T1000 (cell line): ENCODE measurements at regions not wholly inside any gene's neighbourhood (a gene's known extent, or its start where the extent isn't known, plus 50 kb on each side); places are given as distances from the start of the nearest gene placed in this dataset.

ENCODE experiments used
- DNase-seq: peaks from one replicate; lab custom pipeline; 2025; ENCODE audit warnings: mixed read lengths; lab: John Stamatoyannopoulos, UW

DNA sequence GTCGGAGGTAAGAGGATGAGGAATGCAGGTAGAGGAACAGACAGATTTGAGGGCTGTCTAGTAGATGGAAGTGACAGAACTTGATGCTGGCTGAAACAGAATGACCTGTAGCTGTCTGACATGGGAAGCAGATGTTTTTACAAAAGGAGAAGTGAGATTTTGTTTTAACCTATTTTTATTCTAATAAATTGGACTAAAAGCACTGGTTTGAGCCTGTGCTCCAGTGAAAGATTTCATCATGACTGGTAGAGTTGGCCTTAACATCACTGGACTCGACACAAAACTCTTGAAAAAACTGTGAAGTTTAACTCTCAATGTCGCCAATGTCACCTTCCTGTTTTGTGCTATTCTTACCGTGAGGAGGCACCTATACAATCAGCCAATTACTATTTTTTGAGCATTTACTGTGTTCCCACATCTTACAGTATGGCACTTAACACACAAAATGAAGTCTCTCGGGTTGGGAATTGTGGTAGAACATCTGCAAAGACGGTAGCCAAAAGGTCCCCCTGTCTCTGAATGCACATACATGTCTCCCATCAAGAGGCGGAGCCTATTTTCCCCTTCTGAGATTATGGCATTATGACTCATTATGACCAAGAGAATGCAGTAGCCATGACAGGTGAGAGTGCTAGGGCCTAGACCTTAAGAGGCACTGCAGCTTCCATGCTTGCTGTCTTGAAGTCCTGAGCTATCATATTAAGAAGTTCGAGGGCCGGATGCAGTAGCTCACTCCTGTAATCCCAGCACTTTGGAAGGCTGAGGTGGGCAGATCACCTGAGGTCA, 93.2 kb downstream of the FOXF2 start:
- no peak for DNase-seq

DNA sequence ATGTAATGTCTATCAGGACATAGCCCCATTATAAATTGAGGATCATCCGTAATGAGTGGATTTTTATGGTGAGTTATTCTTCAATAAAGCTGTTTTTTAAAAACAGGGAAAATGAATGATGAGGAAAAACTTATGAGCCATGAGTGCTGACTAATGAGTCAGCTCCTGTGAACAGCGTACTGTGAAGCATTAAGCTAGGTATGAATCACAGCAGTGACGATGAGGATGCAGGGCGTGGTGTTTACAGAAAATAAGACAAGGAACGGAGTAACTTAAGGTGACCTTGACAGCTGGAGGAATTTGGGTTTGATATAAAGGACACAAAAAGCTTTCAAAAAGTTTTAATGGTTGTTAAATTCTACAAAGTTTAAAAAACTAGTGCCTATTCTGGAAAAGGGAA, 96.3 kb downstream of the FOXF2 start:
- DNase-seq = peak; percentile 18

DNA sequence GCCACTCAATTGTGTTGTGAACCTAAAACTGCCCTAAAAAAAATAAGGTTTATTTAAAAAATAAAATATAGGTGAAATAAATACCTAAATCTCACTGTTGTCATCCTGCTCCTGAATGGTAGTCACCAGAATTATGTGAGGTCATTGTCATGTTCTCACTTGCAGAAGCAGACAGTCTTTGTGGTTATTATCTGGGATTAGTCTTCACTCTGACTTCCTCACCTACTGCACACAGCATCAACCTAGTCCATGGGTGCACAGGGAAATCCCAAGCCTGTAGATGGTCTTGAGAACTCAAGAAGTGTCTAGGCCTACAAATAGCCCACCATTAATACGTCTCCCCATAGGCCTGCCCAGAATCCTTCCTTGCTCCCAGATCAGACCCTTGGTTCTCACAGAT, 97.0 kb downstream of the FOXF2 start:
- no peak for DNase-seq

DNA sequence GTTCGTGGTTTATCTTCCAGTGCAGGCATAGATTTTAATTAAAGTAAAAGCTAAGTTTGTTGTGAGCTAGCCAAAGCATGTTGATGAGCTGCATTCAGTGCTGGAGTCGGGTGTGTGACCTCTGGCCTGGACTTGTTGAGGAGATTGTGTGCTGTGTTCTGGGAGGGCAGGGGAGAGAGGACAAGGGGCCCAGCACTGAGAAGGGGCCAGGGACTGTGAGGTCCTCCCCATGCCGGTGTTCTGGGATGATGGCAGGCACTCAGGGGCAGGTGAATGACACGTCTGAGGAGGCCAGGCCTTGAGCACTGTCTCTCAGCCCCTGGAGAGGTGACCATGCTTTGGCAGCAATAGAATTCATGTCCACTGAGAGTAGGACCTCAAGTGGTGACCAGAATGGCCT, 97.9 kb downstream of the FOXF2 start:
- DNase-seq = no peak

DNA sequence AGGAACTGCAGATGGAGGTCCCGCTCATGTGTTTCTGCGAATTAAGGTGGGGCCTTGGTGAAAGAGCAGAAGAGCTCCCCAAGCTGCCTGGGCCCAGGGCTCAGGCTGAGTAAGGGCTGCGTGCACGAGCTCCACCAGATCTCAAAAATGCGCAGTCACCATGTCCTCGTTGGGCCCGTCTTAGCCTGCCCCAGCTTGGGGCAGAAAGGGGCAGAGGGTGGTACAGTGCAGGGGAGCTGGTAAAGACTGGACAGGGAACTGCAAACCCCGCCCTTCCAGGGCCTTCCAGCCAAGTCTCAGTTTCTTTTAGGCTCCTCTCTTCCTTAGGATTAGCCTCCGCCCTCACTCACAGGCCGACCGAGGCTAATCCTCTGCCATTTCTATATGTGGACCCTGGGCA, 101.6 kb downstream of the FOXF2 start:
- DNase-seq = no peak

GRCh38 chr6:1491591-1492319, 102.4 kb downstream of the FOXF2 start:
- DNase-seq = no peak

DNA sequence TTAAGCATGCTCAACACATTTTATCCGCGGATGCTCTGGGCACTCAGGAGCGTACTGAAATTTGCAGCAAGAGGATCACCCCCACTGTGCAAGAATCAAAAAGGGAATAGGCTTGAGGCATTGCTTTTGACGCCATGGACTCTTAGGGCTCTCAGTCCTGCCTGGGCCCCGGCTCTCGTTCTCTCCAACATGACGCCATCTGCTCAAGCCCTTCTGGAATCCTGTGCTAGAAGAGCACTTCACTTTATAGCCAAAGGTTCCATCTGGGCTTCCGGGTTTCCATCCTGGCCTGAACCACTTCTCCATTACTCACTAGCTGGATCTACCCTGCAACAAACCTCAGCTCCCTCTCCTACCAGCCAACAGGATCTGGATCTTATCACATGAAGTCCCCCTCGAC, 105.3 kb downstream of the FOXF2 start:
- no peak for DNase-seq

DNA sequence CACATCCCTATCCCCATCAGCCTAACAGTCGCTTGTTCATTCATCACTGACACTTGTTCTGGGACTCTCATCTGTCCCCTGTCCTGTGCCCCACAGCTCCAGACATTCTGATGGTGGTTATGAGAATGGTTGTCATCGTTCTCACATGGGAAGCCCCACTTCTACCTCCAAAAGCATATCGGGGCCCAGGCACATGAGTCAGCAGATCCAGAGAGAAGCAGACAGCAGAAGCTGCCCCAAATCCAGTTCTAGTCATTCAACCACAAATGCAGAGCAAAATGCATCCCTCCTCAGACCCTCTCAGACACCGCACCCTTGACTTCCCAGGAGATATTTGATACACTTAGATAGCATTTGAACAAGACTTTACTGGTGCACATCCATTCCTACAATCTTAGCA, 106.0 kb downstream of the FOXF2 start:
- no peak for DNase-seq

DNA sequence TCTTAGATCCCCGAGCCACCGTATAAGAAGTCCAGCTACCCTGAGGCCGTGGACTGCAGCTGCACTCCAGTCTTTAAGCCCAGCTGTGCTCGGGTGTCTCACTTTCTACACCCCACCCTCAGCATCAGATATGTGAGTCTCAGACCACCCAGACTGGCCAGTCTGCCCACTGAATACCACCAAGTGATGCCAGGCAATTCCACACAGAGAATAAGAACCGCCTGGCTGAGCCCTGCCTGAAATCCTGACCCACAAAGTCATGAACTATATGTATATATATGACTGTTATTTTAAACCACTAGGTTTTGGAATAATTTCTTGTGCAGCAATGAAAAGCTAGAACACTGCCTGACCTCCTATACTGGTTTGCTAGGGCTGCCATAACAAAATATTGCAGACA, 106.7 kb downstream of the FOXF2 start:
- no peak for DNase-seq

DNA sequence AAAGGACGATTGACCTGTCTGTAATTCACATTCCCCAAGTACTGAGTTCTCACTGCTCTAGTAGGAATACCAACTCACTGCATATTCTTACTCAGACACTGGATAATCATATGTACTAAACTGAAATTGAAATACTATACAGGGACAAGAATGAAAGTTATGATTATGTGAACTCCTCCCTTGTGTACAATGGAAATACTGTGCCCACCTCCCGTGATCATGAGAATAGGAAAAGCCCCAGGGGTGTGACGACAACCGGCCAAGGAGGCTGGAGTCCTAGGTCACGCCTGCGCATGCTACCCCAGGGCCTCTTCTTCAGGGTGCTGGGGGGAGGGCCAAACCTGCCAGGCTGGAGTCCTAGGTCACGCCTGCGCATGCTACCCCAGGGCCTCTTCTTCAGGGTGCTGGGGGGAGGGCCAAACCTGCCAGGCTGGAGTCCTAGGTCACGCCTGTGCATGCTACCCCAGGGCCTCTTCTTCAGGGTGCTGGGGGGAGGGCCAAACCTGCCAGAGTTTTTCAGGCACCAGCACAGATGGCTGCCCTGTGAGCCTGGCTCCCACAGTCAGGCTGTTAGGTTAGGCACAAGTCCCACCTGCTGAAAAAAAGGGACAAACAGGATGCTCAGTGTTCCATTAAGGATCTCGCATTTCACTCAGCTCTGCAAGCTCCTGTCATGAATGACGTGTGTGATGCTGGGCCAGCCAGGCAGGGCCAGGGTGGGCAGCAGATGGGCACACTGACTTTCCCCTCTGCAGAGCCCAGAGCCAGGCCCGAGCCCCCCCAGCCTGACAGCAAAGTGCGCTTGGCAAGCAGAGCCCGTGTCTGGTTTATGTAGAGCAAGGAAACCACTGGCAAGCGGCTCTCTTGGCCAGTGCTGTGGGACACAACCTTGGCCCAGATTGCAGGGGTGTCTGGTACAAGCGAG, 107.7 kb downstream of the FOXF2 start:
- DNase-seq = no peak

DNA sequence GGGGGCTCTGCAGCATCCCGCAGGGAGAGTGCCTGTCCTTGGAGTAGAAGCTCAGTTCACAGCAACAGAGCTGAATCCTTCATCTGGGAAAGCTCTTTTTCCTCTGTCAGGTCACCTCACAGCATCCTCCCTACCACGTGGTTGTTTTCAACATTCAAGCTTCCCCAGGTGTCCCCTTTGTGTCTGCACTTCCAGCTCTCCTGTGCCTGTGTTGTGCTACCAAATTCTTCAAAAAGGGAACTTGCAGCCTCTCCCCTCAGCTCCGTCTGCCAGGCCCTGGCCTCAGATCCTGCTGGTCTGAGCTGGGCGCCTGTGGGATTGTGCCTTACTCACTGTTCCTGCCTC, 108.4 kb downstream of the FOXF2 start:
- no peak for DNase-seq

DNA sequence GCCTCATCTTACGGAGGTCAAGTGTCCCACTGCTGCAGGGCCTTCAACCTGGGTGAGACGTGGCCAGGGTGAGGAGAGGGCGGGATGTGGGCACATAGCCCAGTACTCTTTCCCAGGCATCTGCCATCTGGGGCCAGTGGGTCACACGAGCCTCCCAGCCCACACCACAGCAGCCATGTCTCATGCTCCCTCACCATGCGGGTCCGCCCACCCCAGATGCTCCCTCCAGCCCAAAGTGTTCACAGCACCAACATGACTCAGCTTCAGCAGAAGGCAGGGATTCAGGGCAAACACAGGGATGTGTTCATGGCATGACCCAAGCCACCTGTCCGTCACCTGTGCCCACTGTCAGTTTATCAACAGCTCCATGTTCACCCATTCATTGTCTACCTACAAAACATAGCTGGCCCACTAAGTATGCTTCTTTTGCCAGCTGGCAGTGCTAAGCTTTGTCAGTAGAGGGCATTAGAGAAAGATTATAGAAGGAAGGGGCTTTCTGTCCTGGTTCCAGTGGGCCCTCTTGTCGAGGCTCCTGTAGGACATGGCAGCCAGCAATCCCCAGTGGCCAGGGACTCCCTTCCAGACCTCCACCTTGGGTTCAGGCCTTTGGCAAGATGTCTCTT, 109.2 kb downstream of the FOXF2 start:
- no peak for DNase-seq

GRCh38 chr6:1499777-1500176, 109.9 kb upstream of the FOXC1 start:
- no peak for DNase-seq

DNA sequence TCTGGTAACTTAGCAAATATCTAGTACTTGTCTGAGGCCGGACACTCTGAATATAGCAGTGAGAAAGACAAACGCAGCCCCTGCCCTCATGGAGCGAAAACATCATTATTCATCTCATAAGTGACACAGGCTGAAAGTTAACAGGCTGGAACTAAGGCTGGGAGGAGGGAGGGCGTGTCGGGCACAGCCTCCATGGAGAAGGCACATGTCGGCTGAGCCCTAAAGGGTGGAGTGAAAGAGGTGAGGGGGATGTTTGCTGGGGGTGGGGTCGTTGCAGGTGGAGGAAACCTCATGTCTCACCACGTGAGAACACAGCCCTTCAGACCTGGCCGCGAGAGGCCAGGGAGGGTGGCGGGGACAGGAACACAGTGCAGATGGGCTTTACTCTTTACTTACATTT, 108.8 kb upstream of the FOXC1 start:
- DNase-seq = no peak

DNA sequence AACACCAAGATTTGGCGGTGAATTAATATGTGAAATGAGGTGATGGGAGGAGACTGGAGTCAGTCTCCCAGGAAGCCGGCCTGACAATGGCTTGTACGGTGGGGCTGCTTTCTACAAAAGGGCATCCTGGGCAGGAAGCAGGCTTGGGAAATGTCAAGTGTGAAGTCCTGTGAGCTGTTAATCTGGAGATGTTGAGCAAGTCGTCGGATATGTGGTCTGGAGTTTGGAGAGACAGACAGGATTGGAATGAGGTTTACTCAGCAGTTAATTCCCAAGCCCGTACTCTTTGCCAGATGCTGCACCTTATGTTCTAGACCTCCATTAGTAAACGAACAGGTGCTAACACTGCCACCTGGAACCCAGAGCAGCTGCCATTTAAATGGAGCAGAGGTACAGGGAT, 107.7 kb upstream of the FOXC1 start:
- no peak for DNase-seq

GRCh38 chr6:1503811-1504210, 105.9 kb upstream of the FOXC1 start:
- DNase-seq = no peak

GRCh38 chr6:1504465-1504864, 105.2 kb upstream of the FOXC1 start:
- no peak for DNase-seq

- DNase-seq = no peak
Measured at GRCh38 chr6:1507251-1507650, 102.5 kb upstream of the FOXC1 start.

DNA sequence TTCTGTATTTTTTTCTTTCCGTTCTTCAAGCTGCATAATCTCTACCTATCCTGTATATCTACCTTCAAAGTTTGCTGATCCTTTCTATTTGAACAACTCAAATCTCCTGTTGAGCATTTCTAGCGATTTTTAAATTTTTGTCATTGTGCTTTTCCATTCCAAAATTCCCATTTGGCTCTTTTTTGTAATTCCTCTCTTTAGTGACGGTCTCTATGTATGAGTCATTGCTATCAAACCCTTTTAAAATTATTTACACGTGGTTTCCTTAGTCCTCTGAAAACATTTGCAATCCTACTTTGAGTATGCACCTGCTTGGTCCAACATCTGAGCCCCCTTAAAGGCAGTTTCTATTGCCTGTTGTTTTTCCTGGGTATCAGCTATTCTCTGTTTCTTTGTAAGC, 100.5 kb upstream of the FOXC1 start:
- no peak for DNase-seq

- DNase-seq = no peak
Measured at GRCh38 chr6:1510239-1510638, 99.5 kb upstream of the FOXC1 start.

- no peak for DNase-seq
Measured at GRCh38 chr6:1513215-1513780, 96.4 kb upstream of the FOXC1 start.

GRCh38 chr6:1514078-1514477, 95.6 kb upstream of the FOXC1 start:
- DNase-seq = no peak
